ENCODE measurements at regions not wholly inside any gene's neighbourhood (a gene's known extent, or its start where the extent isn't known, plus 50 kb on each side); places are given as distances from the start of the nearest gene placed in this dataset.
"Not testable (repeated sequence)": the region's sequence is repeated elsewhere in the genome, so short reads cannot be mapped to it uniquely, and the experiment has no call there.

DNA sequence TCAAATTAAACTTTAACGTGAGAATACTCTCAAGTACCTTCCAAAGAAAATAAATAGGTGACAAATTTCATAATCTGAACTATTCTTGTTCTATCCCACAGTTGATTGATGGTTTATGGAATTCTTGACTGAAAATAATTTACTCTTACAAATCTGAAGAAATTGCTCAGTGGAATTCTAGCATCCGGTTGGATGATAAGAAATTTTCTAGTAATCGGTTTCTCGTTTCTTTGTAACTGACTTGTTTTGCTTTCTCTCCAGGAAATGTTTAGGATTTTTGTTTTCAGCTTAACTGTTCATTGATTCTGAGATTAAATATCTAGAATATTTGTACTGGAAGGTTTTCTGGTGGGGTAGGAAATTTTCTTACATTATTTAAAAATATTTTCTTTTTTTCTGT is 558.9 kb upstream of the ADAMTS5 start:
- no peak for DNase-seq

DNA sequence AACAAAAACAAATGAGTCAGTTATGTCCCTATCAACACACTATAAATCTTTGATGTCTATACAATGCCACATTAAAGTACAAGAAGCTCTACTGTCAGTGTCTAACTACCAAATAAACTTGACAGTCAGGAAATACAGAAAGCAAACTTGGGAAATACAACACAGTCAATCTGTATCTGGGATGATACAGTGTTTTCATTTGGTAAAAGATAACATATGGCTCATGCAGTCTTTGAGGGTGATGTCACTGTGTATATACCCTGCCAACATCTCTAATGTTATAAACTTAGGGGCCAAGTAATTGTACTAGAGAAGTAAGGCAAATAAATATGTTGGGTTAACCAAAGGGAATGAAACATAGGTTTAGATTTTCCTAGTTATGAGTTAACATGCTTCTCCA is 552.5 kb upstream of the ADAMTS5 start:
- DNase-seq, result no peak

DNA sequence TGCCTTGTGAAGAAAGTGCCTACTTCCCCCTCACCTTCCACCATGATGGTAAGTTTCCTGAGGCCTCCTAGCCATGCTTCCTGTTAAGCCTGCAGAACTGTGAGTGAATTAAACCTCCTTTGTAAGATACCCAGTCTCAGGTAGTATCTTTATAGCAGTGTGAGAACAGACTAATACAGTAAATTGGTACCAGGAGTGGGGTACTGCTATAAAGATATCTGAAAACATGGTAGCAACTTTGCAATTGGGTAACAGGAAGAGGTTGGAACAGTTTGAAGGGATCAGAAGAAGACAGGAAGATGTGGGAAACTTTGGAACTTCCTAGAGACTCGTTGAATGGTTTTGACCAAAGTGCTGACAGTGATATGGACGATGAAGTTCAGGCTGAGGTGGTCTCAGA is 550.3 kb upstream of the ADAMTS5 start:
- not testable (repeated sequence) for DNase-seq

DNA sequence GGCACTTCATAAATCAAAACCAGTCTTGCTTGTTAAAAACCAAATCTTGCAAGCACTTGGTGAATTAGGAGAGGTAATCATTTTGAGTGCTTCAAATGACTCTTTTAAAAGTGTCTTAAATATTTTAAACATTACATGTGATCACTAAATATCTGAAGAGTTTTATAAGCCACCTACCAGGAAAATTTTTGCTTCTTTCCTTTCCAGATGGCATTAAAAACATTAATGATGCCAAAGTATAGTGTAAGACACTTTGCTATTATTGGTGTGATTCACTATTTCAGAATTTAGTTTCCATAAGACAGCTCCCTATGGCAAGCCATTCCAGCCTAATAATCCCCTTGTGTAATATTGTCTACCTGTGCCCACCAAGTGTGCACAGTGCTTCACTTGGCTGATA is 548.8 kb upstream of the ADAMTS5 start:
- no peak for DNase-seq

DNA sequence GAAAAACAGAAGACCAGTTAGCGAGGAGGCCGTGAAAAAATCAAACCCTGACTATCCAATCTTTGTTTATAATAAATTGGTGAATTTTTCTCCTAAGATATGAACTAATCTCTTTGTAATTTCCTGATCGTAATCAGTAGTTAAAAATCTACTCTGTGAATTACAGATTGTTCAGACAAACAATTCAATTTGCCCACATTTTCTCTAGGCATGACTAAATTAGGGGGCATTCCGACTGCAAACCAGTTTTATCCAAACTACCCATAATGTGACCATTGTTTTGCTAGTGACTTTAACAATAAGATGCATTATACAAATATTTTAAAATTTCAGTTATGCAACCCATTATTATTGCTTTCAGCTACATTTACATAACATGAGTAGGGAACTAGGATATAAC is 546.9 kb upstream of the ADAMTS5 start:
- no peak for DNase-seq

DNA sequence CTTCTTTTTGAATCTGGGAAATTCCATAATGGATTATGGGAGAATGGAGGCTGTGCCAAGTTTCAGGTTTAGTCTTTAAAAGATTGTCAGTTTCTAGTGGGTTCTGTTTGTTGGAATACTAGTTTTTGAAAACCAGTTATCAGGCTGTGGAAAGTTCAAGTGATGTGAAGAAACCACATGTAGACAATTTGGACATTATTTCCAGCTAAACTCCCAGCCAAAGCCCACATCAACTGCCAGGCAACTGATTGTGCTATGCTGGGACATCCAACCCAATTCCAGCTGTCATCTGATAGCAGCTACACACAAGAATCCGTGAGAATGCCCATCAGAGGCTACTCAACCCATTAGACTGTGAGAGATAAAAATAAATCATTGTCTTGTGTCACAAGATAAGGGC is 546.1 kb upstream of the ADAMTS5 start:
- no peak for DNase-seq

DNA sequence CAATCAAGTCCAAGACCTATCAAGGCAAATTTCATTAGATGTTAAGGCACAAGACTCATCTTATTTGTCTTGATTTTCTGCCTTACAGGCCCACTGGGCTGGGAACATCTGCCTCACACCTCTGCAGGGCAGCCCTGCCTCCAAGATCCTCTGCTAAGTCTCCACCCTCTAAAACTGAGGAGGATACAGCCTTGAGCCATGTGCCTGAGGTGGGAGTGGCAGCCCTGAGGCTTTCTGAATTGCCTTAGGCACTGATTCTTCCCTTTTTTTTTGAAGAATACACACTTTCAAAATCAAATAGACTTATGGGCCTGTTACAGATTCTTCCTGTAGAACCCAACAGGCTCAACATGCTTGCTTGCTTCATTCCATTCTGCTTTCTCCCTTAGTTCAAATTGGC is 544.3 kb upstream of the ADAMTS5 start:
- DNase-seq, result no peak

DNA sequence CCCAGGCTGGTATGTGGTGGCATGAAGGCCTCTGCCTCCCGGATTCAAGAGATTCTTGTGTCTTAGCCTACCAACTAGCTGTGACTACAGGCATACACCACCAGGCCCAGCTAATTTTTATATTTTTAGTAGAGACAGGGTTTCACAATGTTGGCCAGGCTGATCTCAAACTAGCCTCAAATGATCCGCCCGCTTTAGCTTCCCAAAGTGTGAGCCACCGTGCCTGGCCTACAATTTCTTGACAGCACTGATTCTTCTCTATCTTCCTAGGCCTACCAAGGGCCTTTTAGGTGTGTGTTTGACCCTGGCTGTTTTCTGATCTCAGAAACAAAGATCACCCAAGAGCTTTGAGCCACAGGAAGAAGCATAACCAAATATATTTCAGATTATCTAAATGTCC is 540.8 kb upstream of the ADAMTS5 start:
- DNase-seq, result no peak

DNA sequence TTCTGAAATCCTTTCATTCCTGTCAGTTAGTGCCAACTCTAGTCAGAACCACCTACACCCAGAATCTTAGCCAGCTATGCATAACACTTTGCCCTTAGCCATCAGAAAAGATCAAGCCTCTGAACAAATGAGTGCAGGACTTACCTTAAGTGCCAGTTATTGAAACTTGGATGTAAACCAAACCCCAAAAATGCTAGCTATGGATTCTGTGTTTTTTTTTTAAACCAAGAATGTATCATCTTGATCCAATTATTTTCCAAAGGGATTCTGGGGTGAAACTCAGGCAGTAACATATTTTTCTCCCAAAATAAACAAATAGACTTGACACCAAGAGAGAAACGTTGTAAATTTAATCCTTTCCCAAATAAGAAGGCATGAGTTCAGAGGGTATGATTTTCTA is 538.6 kb upstream of the ADAMTS5 start:
- DNase-seq, result no peak

DNA sequence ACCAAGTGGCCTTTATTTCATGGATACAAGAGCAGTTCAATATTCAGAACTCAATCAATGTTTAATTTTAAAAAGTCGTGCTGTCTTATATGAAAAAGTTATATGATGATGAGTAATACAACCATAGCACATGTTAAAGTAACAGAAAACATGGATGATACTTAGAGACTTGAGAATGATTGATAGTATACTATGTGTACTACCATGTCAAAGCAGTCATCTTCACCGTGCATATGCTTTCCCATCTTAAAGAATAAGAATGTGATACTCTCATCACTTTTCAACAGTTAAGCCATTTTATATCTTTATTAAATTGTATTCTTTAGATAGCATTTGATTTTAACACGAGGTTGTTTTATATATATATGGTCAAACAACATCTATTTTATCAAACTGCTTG is 535.9 kb upstream of the ADAMTS5 start:
- no peak for DNase-seq

DNA sequence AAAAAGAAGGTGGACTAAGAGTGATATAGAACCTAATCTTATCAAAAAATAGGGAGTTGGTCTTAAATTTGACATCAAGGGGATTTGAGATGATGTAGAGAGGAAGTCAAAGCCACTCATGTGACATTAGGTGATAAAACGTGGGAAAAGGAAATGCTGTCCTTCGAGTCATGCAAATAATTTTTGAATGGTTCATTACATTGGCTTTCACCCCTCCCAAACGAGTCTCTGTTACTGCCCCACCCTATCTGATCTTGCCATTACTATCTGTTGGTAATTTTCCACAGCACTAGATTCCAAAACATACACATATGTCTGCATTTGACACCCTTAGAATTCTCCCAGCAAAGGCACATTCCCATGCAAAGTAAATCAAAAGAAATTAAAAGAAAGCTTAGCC is 531.1 kb upstream of the ADAMTS5 start:
- DNase-seq, result no peak

DNA sequence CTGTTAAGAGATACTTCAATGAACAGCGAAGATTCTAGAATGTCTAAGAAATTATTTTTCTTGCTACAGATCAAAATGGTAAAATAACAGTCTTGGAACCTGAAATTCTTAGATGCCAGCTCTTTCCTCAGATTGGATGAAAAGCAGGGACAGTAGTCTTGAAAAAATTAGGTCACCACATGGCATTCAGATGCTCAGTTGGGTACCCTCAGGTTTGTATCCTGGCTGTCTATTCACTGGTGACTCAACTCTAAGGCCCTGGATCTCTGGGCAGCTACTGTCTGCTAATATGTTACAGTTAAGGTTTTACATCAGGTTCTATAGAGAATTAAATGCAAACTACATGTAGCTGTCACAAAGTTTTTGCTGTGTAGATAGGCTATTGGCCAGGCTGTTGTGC is 528.9 kb upstream of the ADAMTS5 start:
- no peak for DNase-seq

DNA sequence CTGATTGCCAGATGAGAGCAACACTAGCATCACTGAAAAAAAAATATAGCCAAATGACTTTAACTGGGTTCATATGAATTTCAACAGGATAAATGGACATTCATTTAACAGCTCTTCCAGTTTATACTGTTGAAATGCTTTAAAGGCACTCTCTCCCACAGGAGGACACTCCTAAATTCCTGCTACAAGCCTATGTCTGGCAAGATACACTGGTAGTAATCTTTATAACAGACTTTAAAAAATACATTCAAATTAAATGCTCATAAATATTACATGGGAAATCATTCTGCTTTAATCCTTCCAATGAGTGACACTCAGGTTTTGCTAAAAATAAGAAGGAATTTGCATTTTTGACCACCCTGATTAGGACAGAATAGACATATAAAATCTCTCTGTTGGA is 526.7 kb upstream of the ADAMTS5 start:
- DNase-seq, result no peak

DNA sequence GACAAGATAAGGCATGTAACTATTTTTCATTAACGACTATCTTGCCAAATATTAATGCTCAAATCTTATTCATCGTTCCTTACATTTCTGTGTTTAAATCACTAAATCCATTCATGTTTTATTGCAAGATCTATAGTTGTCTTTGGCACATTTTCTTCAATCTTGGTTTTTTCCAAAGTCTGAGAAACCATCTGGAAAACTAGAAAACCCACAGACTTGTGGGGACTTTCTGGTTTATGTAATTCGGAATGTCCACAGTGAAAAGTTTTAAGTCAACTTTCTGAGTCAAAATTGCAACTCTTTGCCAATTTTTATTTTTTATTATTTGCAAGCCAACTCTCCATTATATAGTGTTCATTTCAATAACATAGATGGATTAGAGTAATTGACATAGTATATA is 520.8 kb upstream of the ADAMTS5 start:
- DNase-seq, result no peak

DNA sequence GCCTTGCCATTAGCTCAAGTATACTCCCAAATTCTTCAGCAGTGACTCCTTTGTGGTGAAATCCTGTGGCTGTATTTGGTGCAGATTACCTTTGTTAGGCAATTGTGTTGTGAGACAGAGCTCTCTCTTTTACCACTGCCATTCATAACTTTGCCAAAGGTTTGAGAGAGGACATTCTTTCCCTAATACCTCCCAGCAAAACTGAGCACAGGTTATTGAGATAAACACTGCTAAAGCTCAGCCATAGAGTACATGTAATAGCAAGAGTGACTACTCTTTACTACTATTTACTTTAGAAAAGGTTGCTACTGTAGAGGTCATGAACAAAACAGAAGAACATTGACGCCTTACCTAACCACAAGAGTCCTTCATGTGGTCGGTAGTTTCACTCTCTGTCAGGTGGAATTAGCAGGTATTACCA is 514.0 kb upstream of the ADAMTS5 start:
- no peak for DNase-seq

DNA sequence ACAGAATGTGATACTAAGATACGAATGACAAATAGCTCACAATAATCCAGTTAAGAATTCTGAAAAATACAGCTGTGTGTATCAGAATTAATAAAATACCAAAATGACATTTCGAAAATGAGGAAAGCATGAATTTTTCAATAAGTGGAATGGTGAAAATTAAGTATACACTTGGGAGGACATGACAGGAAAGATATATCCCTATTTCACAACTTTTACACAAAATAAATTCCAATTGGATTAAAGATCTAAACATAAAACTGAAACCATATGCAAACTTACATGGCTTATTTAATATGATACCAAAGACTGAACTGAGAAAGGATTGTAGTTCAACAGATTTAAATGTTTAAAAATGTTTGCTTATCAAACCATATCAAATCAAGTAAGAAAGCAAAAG is 510.4 kb upstream of the ADAMTS5 start:
- no peak for DNase-seq

DNA sequence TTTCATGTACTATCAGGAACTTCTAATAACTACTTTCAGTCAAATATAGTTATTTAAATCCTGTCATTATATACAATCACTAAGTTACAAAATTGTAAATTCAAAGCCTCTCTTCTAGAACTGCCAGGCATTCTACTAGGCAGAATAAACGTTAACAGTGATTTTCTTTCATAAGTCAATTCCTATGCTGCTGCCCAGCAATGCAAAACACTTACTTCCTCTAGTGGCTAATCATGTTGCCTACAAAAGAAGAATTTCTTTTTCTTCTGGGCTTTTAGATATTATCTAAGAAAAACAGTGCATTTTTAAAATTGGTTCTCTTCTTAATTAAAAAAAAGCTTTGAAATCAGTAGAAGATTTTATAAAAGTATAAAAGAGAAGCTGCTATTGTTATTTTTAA is 509.8 kb upstream of the ADAMTS5 start:
- DNase-seq, result no peak

DNA sequence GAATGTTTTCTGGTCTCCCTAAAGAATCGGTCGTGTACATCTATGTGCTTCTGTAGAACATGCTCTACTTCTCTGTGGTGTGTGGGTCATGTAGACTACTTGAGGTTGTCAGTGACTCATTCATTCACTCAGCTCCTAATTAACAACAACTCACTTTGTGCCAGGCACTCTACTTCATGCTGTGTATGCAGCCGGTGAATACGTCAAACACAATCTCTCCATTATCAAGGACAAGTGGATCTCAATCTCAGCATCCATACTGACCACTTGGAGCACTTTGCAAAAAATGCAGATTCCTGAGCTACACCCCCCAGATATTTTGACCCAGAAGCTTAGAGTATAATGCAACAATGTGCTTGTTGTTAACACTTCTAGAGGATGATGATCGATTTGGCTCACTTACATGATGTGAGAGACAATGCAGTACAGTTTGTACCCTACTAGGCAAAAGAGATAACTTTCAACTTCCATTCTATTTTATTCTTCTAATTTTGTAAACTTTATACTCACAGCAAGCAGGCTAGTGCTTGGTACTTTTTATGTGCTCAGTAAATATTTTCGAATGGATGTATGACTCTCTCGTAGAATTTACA is 508.6 kb upstream of the ADAMTS5 start:
- no peak for DNase-seq

DNA sequence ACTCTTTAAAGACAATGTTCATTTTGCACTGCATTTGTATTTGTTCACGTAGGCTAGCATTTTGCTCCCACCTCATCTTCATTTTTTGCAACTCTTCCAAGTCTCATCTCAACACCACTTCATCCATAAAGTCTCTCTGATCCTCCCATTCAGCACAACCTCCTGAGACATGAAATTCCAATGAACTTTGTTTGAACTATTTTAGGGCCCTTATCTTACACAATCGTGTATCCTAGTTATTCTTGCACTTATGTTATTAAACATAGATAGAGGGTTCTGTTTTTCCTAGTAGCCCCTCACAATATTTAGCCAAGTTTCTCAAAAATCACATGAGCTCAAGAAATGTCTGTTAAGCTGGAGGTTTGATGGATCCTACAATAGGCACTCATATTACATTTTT is 500.5 kb upstream of the ADAMTS5 start:
- DNase-seq, result no peak

DNA sequence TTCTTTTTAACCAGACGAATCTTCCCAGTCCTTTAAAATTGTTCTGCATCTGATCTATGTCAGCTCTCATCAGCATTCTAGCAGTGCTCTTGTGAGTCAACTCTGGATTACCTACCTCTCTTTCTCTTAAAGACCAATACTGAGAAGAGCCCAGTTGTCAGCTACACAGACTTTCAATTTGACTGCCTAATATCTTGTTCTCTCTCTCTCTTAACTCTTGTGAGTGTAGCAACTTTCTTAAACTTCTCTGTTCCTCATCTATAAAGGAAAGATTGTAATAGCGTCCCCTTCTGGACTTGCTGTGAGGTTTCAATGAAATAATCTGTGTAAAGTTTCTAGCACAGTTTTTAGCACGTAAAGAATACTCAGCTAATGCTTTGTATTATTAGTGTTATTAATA is 499.3 kb upstream of the ADAMTS5 start:
- DNase-seq, result no peak

DNA sequence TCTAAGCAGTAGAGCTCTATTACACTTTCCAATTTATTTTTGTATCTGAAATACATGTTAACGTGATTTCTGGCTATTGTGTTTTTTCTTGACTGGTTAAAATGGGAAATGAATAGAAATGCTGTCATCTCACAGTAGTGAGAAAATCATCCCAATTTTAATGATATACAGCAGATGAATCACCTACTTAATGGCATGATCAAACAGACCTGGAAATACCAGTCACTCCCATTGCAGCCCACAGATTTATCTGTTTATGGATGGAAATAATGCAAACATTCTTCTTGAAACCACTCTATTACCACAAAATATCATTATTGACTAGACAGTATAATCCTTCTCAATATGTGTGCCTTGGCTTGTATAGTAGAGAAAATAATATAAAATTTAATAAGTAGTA is 497.8 kb upstream of the ADAMTS5 start:
- DNase-seq, result no peak

DNA sequence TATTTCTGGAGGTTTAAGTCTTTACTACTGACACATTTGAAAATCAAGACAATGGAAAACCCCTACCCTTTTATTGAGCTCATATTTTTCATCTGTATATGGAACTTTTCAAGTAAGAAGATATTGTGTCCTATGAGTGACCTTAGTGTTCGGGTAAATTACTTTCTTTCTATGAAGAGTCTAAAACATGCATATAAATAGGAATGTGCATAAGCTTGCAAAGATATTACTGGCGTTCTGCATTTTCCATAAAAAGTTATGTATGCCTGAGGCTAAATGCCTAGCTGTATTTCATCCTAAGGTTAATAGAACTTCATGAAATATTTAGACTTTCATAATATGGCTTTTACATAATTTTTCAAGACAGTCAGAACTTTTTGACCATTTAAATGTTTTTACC is 495.8 kb upstream of the ADAMTS5 start:
- DNase-seq, result no peak

DNA sequence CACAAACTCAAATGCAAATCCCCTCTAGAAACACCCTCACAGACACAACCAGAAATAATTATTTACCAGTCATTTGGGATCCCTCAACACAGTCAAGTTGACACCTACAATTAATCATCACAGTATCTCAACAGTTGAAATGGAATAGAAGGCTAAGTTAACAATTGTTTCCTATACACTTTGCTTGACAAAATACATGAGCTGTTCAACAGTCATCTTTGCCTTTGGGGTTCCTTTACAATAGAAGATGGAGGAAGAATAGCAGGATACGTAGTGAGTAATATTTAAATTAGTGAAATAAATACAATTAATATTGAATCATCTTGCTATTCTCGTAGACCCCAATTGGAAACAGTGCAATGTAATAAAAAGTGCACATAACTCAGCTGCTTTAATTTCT is 487.3 kb upstream of the ADAMTS5 start:
- DNase-seq, result no peak

DNA sequence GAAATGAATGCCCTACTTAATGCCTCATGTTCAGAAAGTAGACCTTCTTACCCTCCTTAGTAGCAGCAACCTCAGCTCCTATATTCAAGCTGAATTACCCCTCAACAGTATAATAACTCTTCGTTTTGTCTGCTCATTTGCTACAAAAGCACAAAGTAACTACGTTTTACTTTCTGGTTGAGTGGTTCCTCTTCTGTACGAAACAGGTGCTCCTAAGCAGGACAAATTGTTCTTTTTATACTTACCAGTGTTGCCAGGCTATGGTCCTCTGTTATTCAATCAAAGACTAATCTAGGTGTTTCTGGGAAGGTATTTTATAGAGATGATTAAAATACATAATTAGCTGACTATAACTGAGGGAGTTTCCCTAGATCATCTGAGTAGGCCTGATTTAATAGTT is 484.2 kb upstream of the ADAMTS5 start:
- no peak for DNase-seq

DNA sequence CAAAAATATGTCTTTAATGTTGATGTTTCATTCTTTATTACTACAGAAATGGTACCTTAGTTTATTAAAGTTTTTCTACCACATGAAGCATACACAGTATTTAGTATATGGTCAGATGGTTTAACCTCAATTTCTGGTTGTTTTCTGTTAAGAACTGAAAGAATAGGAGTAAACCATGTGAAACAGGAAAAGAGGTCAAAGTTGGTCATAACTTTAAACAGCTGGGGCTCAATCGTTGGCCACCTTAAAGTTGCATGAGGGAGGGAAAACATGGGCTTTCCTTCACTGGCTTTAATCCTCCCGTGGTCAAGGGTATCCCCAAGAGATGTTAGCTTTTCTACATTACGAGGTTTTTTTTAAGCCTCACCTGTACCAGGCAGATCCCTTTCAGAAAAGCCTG is 483.3 kb upstream of the ADAMTS5 start:
- DNase-seq, result no peak

DNA sequence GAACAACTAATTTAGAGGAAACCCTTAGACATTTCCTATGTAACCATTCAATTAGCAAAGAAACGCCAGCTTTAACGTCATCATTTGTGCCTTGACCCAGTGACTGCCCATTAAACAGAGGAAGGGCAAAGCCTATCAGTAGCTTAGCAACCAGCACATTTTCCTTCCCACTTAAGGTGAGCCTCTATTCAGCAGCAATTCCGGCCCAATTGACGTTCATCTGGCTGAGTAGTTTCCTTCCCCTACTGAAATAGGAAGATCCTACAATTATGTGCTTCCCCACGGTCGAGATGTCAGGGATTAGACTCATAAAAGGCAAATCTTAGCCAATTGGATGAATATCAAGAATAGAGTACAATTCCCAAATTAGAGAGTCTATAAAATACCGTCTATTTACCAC is 482.1 kb upstream of the ADAMTS5 start:
- DNase-seq, result no peak
